Endothelial cell (in vitro differentiated cells): ENCODE measurements at regions not wholly inside any gene's neighbourhood (a gene's known extent, or its start where the extent isn't known, plus 50 kb on each side); places are given as distances from the start of the nearest gene placed in this dataset.

Experiments used
- DNase-seq: peaks from one replicate; pipeline ENCODE4 v3.0.0; 2021; ENCODE audit warnings: low spot score
- H3K27ac Mint-ChIP-seq: one replicate; pipeline ENCODE4 v1.8.0; 2021; ENCODE audit warnings: mixed read lengths, inconsistent platforms; ENCODE audit not compliant: unreplicated experiment
- H3K27me3 Mint-ChIP-seq: one replicate; pipeline ENCODE4 v1.8.0; 2021; ENCODE audit warnings: mild to moderate bottlenecking, moderate library complexity, mixed read lengths, inconsistent platforms; ENCODE audit not compliant: unreplicated experiment
- H3K36me3 Mint-ChIP-seq: one replicate; pipeline ENCODE4 v1.8.0; 2021; ENCODE audit warnings: mild to moderate bottlenecking, low read depth, mixed read lengths, inconsistent platforms; ENCODE audit not compliant: unreplicated experiment
- H3K4me1 Mint-ChIP-seq: one replicate; pipeline ENCODE4 v1.8.0; 2021; ENCODE audit warnings: mild to moderate bottlenecking, mixed read lengths, inconsistent platforms; ENCODE audit not compliant: unreplicated experiment
- H3K4me3 Mint-ChIP-seq: one replicate; pipeline ENCODE4 v1.8.0; 2021; ENCODE audit warnings: mild to moderate bottlenecking, mixed read lengths, inconsistent platforms; ENCODE audit not compliant: unreplicated experiment
- H3K9me3 Mint-ChIP-seq: one replicate; pipeline ENCODE4 v1.8.0; 2021; ENCODE audit warnings: mixed read lengths, inconsistent platforms; ENCODE audit not compliant: unreplicated experiment
- CTCF ChIP-seq: fragments of 200-600 bp; sonication (generic); IDR thresholded peaks from one replicate; pipeline ENCODE4 v1.5.0; 2021; ENCODE audit warnings: antibody characterized with exemption; ENCODE audit not compliant: unreplicated experiment

- Mint-ChIP-seq H3K36me3 (peaks cover 4% of the 10 kb centered on the region), H3K4me1 (peaks cover 9% of the 10 kb centered on the region), H3K9me3 (peaks cover 5% of the 10 kb centered on the region), H3K4me3 (no peak overlapping the region), H3K27me3 (peaks cover 2% of the 10 kb centered on the region), H3K27ac (no peak overlapping the region)
- TF ChIP-seq CTCF: no peak
- DNase-seq: no peak
Observed at GRCh38 chr6:3524456-3524855, 67.6 kb upstream of the SLC22A23 start.

GRCh38 chr6:3523966-3524365 is 67.1 kb upstream of the SLC22A23 start:
- TF ChIP-seq CTCF: no peak
- H3K9me3 Mint-ChIP-seq: peaks cover 5% of the 10 kb centered on the region
- H3K27me3 Mint-ChIP-seq: peaks cover 2% of the 10 kb centered on the region
- peaks cover 4% of the 10 kb centered on the region for H3K36me3 Mint-ChIP-seq
- H3K27ac Mint-ChIP-seq: no peak overlapping the region
- no peak for DNase-seq
- peaks cover 6% of the 10 kb centered on the region for H3K4me1 Mint-ChIP-seq
- H3K4me3 Mint-ChIP-seq: no peak overlapping the region

GRCh38 chr6:3523271-3523670 is 66.4 kb upstream of the SLC22A23 start:
- H3K36me3 Mint-ChIP-seq: peaks cover 4% of the 10 kb centered on the region
- no peak for DNase-seq
- peaks cover 5% of the 10 kb centered on the region for H3K9me3 Mint-ChIP-seq
- peaks cover 2% of the 10 kb centered on the region for H3K27me3 Mint-ChIP-seq
- H3K4me1 Mint-ChIP-seq: peaks cover 4% of the 10 kb centered on the region
- TF ChIP-seq CTCF: no peak
- H3K4me3 Mint-ChIP-seq: no peak overlapping the region
- no peak overlapping the region for H3K27ac Mint-ChIP-seq

GRCh38 chr6:3522561-3523260 is 65.9 kb upstream of the SLC22A23 start:
- Mint-ChIP-seq H3K27ac (no peak overlapping the region), H3K4me1 (peaks cover 4% of the 10 kb centered on the region), H3K4me3 (no peak overlapping the region), H3K9me3 (peaks cover 5% of the 10 kb centered on the region), H3K27me3 (peaks cover 2% of the 10 kb centered on the region), H3K36me3 (peaks cover 4% of the 10 kb centered on the region)
- TF ChIP-seq CTCF: no peak
- no peak for DNase-seq
